Activated CD8-positive, alpha-beta T cell treated with anti-CD3 and anti-CD28 coated beads for 36 hours (primary cell): ENCODE measurements at regions not wholly inside any gene's neighbourhood (a gene's known extent, or its start where the extent isn't known, plus 50 kb on each side); places are given as distances from the start of the nearest gene placed in this dataset.

Source experiments
- ATAC-seq: fragments of 200-7000 bp; cut with Tn5 transposase; one replicate; pipeline ENCODE4 v1.10.0; 2021; ENCODE audit warnings: mild to moderate bottlenecking, moderate library complexity
- CTCF ChIA-PET: fragments of 350-600 bp; sonication (Branson Sonifier 250); formaldehyde crosslinking; loops from one replicate; lab custom pipeline; 2021; ENCODE audit warnings: antibody characterized with exemption; lab: Charles Lee
- POLR2A ChIA-PET: fragments of 350-600 bp; sonication (Branson Sonifier 250); formaldehyde crosslinking; loops from one replicate; lab custom pipeline; 2021; ENCODE audit warnings: antibody characterized with exemption; lab: Charles Lee
- DNase-seq: peaks from one replicate; pipeline ENCODE4 v3.0.0-alpha.2; 2020
- H3K27ac Mint-ChIP-seq: one replicate; pipeline ENCODE4 v1.8.0; 2021; ENCODE audit warnings: mild to moderate bottlenecking, mixed read lengths
- H3K27me3 Mint-ChIP-seq: one replicate; pipeline ENCODE4 v1.8.0; 2021; ENCODE audit warnings: mixed read lengths
- H3K36me3 Mint-ChIP-seq: one replicate; pipeline ENCODE4 v1.8.0; 2021; ENCODE audit warnings: low read depth, mixed read lengths
- H3K4me1 Mint-ChIP-seq: one replicate; pipeline ENCODE4 v1.8.0; 2021; ENCODE audit warnings: low read depth, mixed read lengths
- H3K4me3 Mint-ChIP-seq: one replicate; pipeline ENCODE4 v1.8.0; 2021; ENCODE audit warnings: mild to moderate bottlenecking, moderate library complexity, mixed read lengths
- H3K9me3 Mint-ChIP-seq: one replicate; pipeline ENCODE4 v1.8.0; 2021; ENCODE audit warnings: mixed read lengths
- intact Hi-C: fragments of 100-400 bp; cut with micrococcal nuclease; formaldehyde crosslinking; loops from one replicate; pipeline ENCODE4 v1.10.0; 2022
- TF ChIP-seq, protein P1 (sequence below): fragments of 200-600 bp; IDR thresholded peaks from one replicate; pipeline ENCODE4 v1.8.0; 2022; ENCODE audit warnings: antibody characterized with exemption, mild to moderate bottlenecking

DNA sequence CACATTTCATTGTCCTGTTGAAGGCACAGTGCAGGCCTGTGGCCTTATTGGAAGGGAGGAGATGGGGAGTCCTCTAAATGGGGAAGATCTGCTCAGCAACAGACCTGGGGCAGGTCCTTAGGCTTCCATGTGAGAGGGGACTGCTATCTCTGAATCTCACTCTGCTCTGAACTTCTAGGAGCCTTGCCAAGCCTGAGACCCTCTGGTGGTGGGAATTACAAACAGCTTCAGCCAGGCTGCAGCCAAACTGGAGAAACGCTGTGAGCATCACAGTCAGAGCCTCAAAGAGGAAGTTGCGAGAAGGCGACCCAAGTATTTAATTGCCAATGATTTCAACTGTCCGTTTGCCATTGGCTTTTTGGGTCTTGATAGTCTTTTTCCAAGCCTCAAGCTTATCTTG is 66.8 kb upstream of the MC2R start:
- ChIA-PET CTCF (no interaction called here), POLR2A (no interaction called here)
- Mint-ChIP-seq H3K9me3 (no peaks in the 10 kb centered on the region), H3K27ac (no peak overlapping the region), H3K27me3 (peaks cover 11% of the 10 kb centered on the region), H3K36me3 (no peaks in the 10 kb centered on the region), H3K4me1 (no peaks in the 10 kb centered on the region), H3K4me3 (no peak overlapping the region)
- TF ChIP-seq, protein P1, sequence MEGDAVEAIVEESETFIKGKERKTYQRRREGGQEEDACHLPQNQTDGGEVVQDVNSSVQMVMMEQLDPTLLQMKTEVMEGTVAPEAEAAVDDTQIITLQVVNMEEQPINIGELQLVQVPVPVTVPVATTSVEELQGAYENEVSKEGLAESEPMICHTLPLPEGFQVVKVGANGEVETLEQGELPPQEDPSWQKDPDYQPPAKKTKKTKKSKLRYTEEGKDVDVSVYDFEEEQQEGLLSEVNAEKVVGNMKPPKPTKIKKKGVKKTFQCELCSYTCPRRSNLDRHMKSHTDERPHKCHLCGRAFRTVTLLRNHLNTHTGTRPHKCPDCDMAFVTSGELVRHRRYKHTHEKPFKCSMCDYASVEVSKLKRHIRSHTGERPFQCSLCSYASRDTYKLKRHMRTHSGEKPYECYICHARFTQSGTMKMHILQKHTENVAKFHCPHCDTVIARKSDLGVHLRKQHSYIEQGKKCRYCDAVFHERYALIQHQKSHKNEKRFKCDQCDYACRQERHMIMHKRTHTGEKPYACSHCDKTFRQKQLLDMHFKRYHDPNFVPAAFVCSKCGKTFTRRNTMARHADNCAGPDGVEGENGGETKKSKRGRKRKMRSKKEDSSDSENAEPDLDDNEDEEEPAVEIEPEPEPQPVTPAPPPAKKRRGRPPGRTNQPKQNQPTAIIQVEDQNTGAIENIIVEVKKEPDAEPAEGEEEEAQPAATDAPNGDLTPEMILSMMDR = no peak
- DNase-seq (no peak), ATAC-seq (no peak)
- intact Hi-C loops = no loop called here

DNA sequence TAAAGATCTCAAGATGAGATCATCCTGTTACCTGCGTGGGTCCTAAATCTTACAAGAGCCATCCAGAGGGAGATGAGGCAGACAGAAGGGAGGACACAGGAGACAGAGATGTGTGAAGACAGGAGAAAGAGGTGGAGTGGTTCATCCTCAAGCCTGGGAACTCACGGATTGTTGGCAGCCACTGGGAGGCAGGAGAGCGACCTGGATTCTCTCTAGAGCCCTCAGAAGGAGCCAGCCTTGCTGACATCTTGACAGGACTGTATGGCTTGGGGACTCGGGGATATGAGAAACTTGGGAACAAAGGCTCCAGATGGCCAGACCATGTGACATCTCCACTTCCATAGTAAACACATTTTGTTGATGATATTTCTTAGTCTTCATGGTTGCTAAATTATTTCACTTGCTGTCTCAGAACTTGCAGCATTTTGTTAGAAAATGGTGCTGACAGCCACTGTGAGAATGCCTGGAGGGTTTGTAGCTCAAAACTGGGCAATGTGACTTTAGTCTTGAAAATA is 57.8 kb upstream of the MC2R start:
- DNase-seq = no peak
- ATAC-seq = no peak
- Mint-ChIP-seq H3K27ac (no peak overlapping the region), H3K4me3 (no peak overlapping the region), H3K27me3 (no peaks in the 10 kb centered on the region), H3K36me3 (no peaks in the 10 kb centered on the region), H3K4me1 (no peaks in the 10 kb centered on the region), H3K9me3 (no peaks in the 10 kb centered on the region)
- ChIA-PET POLR2A (no interaction called here), CTCF (no interaction called here)
- TF ChIP-seq, protein P1 = no peak
- intact Hi-C loops = loop anchor here (5.0 kb wide), 1 partner anchor 41 kb away; no protein-coding TSS in a partner anchor
